IPS DF 4.7 (cell line): ENCODE measurements at regions not wholly inside any gene's neighbourhood (a gene's known extent, or its start where the extent isn't known, plus 50 kb on each side); places are given as distances from the start of the nearest gene placed in this dataset.

Experiments
- DNase-seq: peaks from one replicate; pipeline ENCODE4 v3.0.0-alpha.2; 2013; ENCODE audit warnings: low spot score; ENCODE audit errors: extremely low read depth

DNA sequence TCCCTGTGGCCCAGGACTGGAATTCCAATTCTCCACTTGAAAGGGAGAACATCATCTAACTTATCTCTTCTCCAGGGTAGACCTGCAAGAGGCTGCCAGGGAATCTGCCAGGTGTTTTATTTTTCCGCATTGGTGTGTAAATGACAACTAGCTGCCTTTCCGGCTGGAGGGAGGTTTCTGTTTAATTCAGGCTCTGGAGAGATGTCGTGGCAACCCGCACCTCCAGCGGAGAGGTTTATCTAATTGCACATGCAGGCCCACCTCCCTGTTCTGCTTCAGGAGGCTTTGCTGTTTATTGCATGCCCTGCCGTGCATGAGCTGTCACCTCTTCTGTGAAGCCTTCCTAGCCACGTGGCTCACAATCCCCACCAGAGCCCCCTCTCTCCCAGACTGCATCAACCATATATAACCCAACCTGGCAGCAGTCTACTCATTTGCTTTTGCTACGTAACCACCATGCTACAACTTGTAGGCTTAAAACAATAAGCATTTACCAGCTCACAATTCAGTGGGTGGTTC, 151.6 kb downstream of the C1orf94 start:
- no peak for DNase-seq

DNA sequence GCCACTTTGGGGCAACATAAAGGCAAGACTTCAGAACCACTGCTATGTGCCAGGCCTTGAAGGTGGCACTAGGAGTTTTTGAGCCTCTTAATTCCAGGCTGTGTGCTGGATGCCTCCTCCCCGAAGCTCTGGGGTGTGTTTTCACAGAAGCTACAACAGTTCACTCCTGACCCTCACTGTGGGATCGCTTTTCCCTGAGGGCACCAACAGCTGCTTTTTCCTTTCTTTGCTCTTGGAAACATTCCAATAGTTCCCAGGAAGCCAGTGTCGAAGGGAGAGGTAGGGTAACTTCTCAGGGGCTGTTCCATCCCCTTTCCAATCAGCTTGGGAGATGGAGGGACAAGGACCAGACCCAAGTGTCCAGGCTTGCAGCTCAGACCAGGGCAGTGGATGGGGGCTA, 153.4 kb downstream of the C1orf94 start:
- DNase-seq = no peak

DNA sequence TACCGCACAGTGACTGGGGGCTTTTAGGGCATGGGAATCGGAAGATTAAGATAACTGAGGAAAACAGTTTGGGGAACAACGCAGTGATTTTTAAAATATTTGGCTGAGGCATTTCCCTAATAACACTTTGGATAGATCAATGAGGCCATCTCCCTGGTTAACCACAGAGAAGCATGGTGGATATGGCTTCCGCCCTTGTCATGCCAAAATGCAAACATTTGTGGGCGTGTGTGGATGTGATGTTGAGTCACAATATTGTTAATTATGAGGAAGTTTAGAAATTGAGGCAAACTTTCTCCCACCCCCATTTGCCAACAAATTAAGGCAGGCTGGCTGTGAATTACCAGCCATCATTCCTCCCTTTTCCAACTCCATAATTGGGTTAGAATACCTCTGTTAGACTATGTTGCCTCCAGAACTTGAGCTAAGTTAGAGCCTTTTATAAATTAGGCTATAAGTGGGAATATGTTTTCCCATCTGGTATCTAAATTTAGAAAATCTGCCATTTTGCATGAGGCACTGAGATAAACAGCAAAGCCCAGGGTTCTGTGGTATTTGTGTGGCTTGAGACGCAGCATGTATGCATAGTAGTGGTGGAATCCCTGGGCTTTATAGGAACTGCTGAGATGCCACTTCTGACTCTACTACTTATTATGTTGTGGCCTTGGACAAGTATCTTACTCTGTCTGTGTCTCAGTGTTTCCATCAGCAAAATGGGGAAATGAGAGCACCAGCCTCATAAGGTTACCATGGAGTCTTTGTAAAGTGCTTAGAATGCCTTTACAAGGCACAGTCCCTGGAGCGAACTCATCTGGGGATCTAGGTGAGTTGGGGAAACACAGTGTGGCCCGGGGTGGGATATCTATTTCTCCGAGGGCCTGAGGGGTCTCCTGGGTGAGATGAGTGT, 154.6 kb downstream of the C1orf94 start:
- DNase-seq = no peak

DNA sequence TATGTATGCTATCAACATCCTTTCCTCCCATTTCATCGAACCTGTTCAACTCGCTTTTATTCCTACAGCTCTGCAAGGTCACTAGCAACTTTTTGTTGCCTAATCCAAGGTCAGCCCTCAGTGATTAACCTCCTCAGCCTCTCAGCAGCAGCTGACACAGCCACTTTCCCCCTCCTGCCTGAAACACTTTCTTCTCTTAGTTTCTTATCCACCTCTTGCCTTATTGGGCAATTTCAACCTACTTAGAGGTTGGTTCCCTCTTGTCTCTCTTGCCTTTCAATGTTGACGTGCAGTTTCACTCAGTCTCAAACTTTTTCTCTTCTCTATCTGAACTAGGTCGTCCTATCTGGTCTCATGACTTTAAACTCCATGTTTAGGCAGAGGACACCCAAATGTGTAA, 156.3 kb downstream of the C1orf94 start:
- DNase-seq = no peak

DNA sequence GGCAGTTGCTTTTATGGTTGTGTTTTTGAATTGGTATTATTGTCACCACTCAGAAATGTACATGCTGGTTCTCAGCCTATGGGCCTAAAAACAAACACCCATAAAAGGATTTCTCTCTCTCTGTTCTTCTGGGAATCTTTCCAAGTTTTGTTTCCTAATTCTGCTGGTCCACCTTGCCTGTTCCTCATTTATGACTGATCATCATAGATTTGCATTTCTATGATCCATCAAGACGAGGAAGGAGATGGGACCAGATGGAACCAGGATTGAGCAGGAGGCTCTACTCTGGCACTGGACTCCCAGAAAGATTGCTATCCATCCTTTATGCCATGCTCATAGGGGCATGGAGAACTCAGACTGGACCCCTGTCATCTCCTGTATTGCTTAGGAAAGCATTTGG, 162.2 kb downstream of the C1orf94 start:
- DNase-seq = no peak

DNA sequence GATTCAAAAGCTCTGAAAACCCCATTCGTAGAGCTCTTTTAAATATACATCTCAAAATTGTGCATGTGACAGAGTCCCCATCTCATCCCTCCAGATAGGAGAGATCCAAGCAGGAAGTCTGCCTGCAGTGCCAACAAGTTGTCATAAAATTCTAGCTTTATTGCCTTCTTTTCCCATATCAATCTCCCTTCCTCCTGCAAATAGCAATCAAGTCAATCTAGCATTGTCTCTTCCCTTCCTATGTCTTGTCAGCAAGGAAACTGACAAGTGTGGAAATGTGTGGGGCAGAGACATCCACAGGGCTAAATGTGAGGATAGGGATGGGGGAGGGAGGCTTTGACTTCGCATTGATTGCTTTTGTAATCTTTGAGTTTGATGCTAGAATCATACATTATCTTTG, 165.2 kb downstream of the C1orf94 start:
- DNase-seq = no peak

DNA sequence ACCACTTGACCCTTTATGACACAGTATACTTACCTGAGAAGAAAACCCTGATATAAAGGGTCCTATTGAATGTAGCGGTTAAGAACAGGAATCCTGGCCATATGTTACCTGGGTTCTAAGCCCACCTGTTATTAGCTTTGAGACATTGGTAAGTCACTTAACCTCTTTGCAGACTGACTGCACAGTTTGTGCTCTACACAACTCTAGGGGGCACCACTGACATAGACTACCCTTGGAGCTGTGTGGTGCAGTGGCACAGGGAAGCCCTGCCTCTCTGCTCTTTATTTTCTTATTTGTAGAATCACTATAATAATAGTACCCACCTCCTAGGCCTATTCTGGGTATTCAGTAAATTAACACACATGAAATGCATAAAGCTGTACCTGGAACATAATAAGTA, 165.6 kb downstream of the C1orf94 start:
- DNase-seq = no peak

DNA sequence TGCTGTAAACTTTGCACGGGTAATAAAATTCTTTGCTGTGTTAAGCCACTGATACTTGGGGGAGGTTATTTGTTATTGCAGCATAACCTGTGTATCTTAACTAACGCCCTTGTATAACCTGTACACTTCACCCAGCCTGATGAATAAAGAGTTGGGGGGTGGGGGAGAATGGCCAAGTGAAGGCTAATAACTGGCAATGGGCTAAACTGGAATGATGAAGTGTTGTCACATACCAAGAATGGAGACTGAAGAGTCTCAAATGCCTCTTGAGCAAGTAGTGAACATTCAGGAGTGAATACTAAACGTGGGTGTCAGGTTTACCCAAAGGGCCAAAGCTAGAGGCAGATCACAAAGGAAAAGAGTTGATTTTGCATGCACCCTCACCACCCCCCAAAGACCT, 169.4 kb downstream of the C1orf94 start:
- no peak for DNase-seq

DNA sequence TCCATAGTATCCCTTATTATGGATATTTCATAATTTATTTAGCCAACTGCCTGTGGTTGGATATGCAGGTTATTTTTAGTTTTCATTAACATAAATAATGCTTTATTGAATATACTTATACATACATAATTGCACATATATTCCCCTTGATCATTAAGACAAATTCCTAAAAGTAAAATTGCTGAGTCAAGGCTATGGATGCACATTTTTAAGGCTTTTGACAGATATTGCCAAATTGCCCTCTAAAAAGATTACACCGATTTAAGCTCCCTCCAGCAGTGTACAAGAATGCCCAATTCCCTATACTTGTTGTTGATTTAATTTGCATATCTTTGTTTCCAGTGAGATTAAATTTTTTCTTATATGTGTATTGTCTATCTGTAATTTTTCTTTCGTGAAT, 176.7 kb downstream of the C1orf94 start:
- DNase-seq = no peak

DNA sequence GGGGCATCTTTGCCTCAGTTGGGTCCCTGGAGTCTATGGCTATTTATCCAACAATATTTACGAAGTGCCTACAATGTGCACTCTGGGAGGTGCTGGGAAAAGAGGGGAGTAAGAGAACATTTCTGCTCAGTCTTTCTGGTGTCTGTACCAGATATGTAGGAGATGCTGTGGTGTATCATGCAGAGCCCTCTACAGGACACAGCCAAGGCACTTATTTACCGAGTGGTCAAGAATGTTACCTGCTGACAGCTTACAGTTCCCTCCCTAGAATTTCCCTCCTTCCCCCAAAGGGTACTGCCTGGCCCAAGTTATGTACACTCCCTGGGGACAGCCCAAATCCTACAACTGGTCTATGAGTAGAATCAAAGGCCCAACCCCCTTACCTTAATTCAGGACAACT, 177.7 kb downstream of the C1orf94 start:
- no peak for DNase-seq

DNA sequence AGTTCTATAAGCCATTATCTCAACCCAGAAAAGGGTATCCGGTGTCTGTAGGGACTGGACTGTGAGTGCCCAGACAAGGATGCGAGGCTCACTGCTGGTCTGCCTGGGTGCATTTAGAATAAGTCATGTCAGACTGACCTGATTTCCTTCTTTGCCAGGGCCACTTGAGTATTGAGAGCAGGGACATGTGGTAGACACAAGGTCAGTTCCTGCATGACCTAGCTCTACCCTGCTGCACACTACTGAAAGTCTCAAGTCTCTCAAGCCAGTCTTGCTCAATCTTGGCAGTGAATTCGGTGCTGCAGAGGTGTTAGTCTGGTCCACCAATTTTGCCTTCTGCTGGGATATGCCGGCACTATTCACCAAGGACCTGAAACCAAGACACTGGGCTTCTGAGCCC, 180.1 kb downstream of the C1orf94 start:
- DNase-seq = no peak

DNA sequence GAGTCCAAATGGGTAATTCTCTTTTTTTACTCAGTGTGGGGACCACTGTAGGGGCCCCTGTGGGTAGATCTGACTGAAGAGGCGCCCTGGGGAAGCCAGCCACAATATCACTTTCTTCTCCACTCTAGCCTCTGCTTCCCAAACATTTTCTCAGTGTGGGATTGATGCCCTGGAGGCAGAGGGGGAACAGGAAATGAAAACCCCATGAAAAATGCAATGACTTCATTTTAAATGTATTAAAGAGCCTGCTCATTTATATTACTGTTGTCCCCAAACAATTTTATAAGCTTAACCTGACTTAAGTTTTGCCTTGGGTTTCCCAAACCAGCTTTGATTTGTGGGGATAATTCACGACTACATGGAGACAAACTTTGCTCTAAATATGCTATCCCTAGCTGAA, 181.9 kb downstream of the C1orf94 start:
- no peak for DNase-seq

DNA sequence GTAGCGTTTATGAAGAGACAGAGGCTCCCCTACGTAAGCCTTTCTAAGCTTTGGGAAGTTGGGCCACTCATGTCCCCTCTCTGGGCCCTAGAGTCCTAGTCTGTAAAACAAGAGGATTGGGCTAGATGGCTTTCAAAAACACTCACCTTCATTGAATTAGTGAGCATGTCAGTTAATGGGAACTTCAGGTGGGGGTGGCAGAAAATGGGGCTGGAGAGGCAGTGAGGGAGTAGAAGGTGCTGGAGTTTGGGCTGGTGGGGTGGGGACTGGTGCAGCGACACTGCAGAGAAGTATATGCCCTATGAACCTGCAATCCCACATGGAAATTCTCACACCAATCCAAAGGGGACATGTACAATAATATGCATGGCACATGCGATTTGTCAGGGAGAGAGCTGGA, 182.7 kb downstream of the C1orf94 start:
- DNase-seq = no peak

DNA sequence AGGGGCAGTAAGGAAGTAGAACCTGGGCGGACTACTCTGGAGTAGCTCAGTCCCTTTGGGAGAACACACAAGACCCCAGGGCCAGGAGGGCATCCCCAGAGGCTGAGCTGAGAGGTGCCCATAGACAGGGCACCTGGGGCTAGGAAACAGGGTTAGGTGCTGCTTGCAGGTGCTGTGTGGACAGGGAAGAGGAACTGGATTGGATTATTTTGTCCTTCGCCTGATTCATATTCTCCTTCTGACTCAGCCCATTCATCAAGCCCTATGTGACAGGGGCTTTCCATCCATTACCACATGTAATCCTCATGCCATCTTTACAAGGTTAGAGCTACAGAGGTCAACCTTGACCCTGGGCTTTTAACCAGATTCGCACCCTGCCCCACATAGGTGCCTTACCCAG, 183.9 kb downstream of the C1orf94 start:
- no peak for DNase-seq

DNA sequence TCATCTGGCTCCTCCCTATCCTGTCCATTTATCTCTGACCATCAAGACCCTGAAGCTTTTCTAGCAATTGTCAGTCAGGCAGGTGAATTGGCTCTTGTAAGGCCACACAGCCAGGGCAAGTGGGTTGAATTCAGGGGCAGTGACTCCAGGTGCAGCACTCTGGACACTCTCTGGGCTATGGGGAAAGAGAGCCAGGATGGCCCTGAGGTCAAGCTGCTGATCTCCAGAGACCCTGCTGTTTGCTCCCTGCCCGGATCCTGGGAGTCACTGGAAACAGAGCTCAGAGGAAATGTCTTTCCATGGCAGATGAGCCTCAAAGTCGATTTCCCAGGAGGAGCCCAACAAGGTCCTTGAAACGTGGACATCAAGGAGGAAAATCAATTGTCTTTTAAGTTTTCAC, 184.4 kb downstream of the C1orf94 start:
- no peak for DNase-seq

DNA sequence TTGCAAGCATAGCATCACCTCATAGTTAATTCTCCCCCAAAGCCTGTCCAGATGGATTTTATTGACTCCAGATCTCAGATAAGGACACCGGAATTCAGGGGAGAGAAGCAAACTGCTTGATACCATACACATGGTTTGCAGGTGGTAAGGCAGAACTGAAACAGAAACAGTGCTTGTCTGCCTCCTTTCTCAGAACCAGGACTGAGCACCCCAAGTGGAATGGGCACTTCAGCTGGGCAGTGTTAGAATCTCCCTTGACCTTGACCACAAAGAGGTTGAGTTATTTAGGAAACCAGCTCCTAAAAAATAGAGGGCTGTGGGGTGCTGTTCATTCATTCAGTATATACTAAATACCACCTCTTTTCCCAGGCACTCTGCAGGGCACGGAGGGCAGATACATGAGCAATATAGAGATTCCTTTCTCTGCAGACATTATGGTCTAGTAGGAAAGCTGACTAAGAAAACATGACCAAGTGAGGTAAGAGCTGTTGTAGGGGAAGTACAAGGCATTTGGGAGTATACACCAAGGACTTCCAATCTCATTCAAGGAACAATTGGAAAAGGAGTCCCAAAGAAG, 185.2 kb downstream of the C1orf94 start:
- DNase-seq = no peak

DNA sequence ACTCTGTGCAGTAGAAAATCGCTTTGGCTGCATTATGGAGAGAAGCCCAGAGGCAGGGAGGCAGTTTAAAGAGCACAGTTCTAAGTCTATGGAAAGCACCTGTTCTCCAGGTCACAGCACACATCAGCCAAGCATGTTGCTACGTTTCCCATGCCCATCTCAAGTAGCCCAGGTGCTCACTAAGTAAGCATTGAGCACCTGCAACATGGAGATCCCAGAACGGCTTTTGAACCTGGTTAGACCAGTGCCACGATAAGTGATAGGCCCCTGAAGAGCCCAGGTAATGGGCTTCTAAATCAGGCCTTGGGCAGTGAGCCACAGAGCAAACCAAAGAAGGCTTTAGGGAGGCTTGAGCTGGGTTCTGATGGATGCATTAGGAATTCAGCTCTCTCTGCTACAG, 186.2 kb downstream of the C1orf94 start:
- DNase-seq = no peak

DNA sequence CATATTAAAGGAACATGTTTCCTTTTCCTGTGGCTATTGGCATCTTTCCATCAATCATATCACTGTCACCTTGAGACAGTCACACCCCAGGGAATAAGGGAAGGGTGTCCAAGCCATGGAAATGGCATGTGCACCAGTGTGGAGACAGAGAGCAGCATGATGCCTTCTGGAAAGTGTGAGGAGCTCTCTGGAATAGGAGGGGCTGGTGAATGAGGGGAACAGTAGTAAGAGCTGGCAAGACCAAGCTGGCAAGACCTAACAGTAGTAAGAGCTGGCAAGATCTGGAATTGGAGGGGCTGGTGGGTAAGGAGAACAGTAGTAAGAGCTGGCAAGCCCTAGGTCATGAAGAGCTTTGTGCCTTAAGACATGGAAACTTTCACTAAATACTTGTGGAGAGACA, 186.7 kb downstream of the C1orf94 start:
- DNase-seq = no peak

DNA sequence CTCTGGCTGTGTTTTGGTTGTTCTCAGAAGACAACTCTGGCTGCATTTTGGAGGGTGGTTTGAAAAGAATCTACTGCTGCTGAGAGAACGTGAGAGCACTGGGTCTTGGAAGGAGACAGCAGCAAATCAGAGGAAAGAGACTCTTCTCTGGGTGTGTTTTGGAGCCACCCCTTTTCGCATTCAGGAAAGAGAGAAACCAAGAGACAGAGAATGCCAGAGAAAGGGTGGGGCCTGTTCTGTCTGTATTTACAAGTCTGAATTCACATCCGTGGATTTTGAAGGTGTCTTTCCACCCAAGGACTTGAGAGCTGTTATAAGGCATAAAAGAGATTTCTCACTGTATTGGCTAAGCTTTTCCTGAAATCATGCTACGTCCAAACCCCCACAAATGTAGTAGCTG, 187.2 kb downstream of the C1orf94 start:
- no peak for DNase-seq

DNA sequence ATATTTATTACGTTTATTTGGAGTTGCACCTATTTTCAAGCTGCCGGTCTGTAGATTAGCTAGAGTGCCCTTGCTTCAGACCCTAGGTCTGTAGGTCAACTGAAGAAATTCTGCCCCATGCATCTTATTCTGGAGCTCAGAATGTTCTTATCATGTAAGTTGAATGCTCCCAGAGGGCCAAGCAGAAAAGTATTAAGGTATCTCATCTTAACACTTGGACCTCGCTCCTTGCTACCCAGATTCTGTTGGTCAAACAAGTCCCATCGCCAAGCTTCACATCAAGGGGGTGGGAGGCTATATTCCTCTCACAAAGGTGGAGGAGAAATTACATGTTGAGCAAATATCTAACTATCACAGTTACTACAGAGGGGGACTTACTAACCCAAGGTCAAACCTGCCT, 187.7 kb downstream of the C1orf94 start:
- no peak for DNase-seq

DNA sequence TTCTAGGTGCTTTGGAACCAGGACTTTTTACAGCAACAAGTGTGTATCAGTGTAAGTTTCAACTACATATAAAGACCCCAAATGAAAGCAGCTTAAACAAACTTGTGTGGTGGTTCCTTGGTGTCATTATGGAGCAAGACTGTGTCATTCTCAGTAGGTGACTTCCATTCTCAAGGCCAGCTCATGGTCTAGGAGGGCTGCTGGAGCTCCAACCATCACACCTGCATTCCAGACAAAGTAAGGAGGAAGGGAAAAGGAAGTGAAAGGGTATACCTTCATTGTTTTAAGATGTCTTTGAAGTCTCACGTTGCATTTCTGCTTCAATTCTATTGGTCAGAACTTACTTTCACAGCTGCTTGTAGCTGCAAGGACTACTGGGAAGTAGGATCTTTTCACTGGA, 188.6 kb downstream of the C1orf94 start:
- DNase-seq = no peak

DNA sequence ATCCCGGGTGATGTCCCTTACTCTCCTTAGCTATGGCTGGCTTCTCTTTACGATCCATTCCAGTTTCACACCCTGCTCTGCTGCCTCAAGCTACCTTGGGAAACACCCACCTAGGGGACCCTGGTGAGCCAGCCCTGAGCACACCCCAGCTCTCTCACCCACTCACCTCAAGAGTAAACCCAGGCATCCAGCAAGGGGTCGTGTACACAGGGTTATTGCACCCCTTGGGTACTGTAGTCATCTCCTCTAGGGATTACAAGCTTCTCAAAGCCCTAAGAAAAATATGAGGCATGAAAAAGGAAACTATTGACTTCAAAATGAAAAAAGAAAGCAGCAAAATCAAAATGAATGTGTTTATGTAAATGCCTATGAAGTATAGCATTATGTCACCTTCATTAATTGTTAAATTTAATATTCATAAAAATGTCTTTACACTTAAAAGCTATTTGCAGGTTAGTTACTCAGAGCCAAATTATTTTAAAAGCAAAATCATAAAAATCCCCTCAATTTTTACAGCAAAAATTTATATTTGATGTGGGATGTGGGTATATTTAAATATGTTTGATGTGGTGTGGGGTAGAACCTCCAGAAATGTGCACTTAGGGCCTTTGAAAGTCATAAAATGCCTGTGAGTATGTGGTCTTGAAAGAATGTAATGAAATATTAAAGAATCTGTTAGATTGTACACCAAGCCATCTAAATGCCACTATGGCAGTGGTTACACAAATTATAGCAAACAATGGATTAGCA, 190.3 kb downstream of the C1orf94 start:
- DNase-seq = no peak
